Lung (tissue), 11 donors: ENCODE measurements at regions not wholly inside any gene's neighbourhood (a gene's known extent, or its start where the extent isn't known, plus 50 kb on each side); places are given as distances from the start of the nearest gene placed in this dataset.

Experiments used
- ATAC-seq: fragments of 200-7000 bp; cut with Tn5 transposase; one replicate; pipeline ENCODE4 v1.9.1; 2020; ENCODE audit warnings: moderate number of reproducible peaks; ENCODE audit not compliant: insufficient read depth, low FRiP score
- DNase-seq, 3 donors: peaks; one replicate each; pipeline ENCODE4 v3.0.0-alpha.2; 2013 to 2017
- H3K27ac ChIP-seq, 2 donors: one replicate each; pipeline ENCODE4 v1.5.1; 2013; ENCODE audit warnings: mild to moderate bottlenecking in 2 of 2, moderate library complexity in 2 of 2, control low read depth in 1 of 2, inconsistent platforms in 1 of 2, low read depth in 1 of 2, low read length in 1 of 2
- H3K27me3 ChIP-seq, 3 donors: one replicate each; pipeline ENCODE4 v1.5.1; 2013; ENCODE audit warnings: low read length in 2 of 3; ENCODE audit not compliant: control insufficient read depth in 3 of 3, insufficient read depth in 3 of 3
- H3K36me3 ChIP-seq, 4 donors: one replicate each; pipeline ENCODE4 v1.5.1; 2013; ENCODE audit warnings: low read length in 4 of 4, mild to moderate bottlenecking in 1 of 4, moderate library complexity in 1 of 4; ENCODE audit not compliant: control insufficient read depth in 4 of 4, insufficient read depth in 4 of 4
- H3K4me1 ChIP-seq, 5 donors: one replicate each; pipeline ENCODE4 v1.5.1; 2013; ENCODE audit warnings: low read length in 5 of 5, mild to moderate bottlenecking in 2 of 5, moderate library complexity in 1 of 5; ENCODE audit not compliant: control insufficient read depth in 5 of 5, insufficient read depth in 5 of 5
- H3K4me3 ChIP-seq: one replicate; pipeline ENCODE4 v1.5.1; 2013; ENCODE audit warnings: mild to moderate bottlenecking, control low read depth, moderate library complexity
- H3K9ac ChIP-seq, 2 donors: one replicate each; pipeline ENCODE4 v1.5.1; 2013; ENCODE audit warnings: low read length in 2 of 2, control low read depth in 1 of 2; ENCODE audit not compliant: insufficient read depth in 1 of 2
- H3K9me3 ChIP-seq, 4 donors: one replicate each; pipeline ENCODE4 v1.5.1; 2013; ENCODE audit warnings: low read length in 3 of 4, mild to moderate bottlenecking in 1 of 4, moderate library complexity in 1 of 4; ENCODE audit not compliant: control insufficient read depth in 4 of 4, insufficient read depth in 3 of 4
- WGBS, 2 donors: extraction: QIAGEN DNeasy Blood & Tissue Kit; methylation state at CpG; one replicate each; pipeline ENCODE4 v1.1.7; 2013; 5-methylcytosine and 5-hydroxymethylcytosine counted together
- TF ChIP-seq, protein P1 (sequence below): IDR thresholded peaks from 2 replicates; pipeline ENCODE4 v1.5.1; 2012; ENCODE audit warnings: mild to moderate bottlenecking; ENCODE audit errors: control extremely low read depth, extremely low read depth
- donor health status: control.
- donor health status: control.
- donor health status: Bipolar disorder and iron deficiency.
- donor health status: healthy.
- donor health status: DM: yes; HTN: yes; CAD: no.

DNA sequence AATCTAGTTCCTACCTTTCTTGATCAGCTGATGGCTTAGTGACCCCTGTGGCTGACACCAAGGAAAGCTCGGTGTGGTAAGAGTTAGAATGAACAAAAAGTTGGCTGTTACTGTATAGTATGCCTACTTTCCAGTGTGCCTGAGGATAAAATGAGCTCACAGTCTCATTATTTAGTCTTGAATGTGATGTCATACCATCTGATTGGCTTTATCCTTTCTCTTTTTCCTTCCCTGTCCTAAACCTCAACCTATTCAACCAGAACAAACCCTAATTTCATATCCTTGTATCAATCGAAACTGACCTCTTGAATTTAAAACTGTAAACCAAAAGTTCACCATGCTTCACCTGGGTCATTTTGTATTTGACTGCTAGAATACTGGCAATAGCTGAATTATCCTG is 156.4 kb downstream of the PPARGC1A start:
- no peak overlapping the region for H3K9ac ChIP-seq
- no peaks in the 10 kb centered on the region for H3K9me3 ChIP-seq
- no peaks in the 10 kb centered on the region for H3K36me3 ChIP-seq
- no peak for DNase-seq
- no peaks in the 10 kb centered on the region for H3K4me1 ChIP-seq
- TF ChIP-seq, protein P1, sequence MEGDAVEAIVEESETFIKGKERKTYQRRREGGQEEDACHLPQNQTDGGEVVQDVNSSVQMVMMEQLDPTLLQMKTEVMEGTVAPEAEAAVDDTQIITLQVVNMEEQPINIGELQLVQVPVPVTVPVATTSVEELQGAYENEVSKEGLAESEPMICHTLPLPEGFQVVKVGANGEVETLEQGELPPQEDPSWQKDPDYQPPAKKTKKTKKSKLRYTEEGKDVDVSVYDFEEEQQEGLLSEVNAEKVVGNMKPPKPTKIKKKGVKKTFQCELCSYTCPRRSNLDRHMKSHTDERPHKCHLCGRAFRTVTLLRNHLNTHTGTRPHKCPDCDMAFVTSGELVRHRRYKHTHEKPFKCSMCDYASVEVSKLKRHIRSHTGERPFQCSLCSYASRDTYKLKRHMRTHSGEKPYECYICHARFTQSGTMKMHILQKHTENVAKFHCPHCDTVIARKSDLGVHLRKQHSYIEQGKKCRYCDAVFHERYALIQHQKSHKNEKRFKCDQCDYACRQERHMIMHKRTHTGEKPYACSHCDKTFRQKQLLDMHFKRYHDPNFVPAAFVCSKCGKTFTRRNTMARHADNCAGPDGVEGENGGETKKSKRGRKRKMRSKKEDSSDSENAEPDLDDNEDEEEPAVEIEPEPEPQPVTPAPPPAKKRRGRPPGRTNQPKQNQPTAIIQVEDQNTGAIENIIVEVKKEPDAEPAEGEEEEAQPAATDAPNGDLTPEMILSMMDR, result no peak
- ATAC-seq, result no peak
- no peaks in the 10 kb centered on the region for H3K27me3 ChIP-seq
- no peak overlapping the region for H3K27ac ChIP-seq
- no peak overlapping the region for H3K4me3 ChIP-seq
- 82 to 86% methylated on average over 2 of the region's 2 CpGs for WGBS, 2 donors

DNA sequence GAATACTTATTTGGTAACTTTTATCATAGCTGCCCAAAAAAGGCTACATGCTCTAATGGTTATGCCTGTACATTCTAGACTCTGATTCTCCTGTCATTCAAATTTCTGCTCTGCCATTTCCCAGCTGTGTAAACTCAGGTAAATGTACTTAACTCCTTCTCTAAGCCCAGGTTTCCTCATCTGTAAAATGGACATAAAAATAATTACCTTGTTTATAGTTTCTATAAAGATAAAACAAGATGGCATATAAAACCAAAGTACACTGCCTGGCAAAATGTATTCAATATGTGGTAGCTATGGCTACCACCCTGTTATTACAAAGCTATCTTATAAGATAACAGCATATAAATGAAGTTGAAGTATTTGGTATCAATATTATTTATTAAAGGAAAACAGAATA is 158.8 kb downstream of the PPARGC1A start:
- H3K27ac ChIP-seq, result no peak overlapping the region
- no peak overlapping the region for H3K4me3 ChIP-seq
- ATAC-seq (no peak), DNase-seq (no peak)
- no peaks in the 10 kb centered on the region for H3K36me3 ChIP-seq
- no peak overlapping the region for H3K9ac ChIP-seq
- H3K4me1 ChIP-seq, result no peaks in the 10 kb centered on the region
- no peaks in the 10 kb centered on the region for H3K9me3 ChIP-seq
- TF ChIP-seq, protein P1, result no peak
- no peaks in the 10 kb centered on the region for H3K27me3 ChIP-seq

DNA sequence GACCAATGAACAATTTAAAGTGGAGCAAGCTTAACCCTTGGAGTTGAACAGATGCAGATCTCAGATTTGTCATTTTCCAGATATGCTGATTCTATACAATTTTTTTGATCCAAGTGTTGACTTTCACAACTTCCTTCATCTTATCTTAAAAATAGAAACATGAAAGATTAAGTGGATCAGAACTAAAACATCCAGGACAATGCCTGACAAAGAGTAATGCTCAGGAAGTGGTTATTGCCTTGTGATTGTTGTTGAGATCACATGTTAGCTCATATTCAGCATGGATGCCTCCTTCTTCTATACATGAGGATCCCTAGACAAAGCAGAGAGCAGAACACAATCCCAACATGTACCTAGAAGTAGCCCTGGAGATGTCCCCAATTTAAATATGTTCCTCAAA is 160.9 kb downstream of the PPARGC1A start:
- TF ChIP-seq, protein P1, result no peak
- Histone ChIP-seq H3K27me3 (no peaks in the 10 kb centered on the region), H3K9ac (no peak overlapping the region), H3K4me1 (no peaks in the 10 kb centered on the region), H3K27ac (no peak overlapping the region), H3K36me3 (no peaks in the 10 kb centered on the region), H3K4me3 (no peak overlapping the region), H3K9me3 (no peaks in the 10 kb centered on the region)
- ATAC-seq (no peak), DNase-seq (no peak)

DNA sequence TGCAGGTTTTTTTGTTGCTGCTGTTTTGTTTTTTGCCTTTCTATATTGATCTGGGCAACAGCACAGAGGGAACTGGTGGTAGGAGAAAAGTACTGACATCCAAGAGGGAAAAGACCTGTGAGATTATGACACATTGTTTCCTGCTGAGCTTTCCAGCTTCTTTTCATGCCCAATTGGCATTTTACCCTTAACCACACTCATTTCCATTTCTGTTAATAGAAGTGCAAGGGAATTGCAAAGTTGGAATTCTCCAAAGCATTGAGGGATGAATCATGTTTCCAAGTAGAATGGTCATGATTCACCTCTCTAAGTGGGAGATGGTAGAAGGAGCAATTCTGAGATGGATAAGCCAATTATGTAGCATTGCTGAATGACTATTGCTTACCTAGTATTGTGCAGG is 161.5 kb downstream of the PPARGC1A start:
- Histone ChIP-seq H3K4me1 (no peaks in the 10 kb centered on the region), H3K4me3 (no peak overlapping the region), H3K9me3 (no peaks in the 10 kb centered on the region), H3K9ac (no peak overlapping the region), H3K27ac (peak overlapping the region in 1 of 2 donors; percentile 64), H3K36me3 (no peaks in the 10 kb centered on the region), H3K27me3 (no peaks in the 10 kb centered on the region)
- TF ChIP-seq, protein P1, result no peak
- ATAC-seq (peak; percentile 66), DNase-seq (no peak)
